Renal cortical epithelial cell (primary cell): ENCODE measurements at regions not wholly inside any gene's neighbourhood (a gene's known extent, or its start where the extent isn't known, plus 50 kb on each side); places are given as distances from the start of the nearest gene placed in this dataset.

Experiments used
- DNase-seq: peaks from one replicate; pipeline ENCODE4 v3.0.0-alpha.2; 2011; ENCODE audit warnings: low read depth

- no peak for DNase-seq
Observed at GRCh38 chr20:40589581-40589980, 99.5 kb downstream of the MAFB start.

GRCh38 chr20:40588891-40589290 lies 100.1 kb downstream of the MAFB start:
- DNase-seq = no peak

GRCh38 chr20:40587038-40587437 lies 102.0 kb downstream of the MAFB start:
- no peak for DNase-seq

- no peak for DNase-seq
Observed at GRCh38 chr20:40584130-40584809, 104.8 kb downstream of the MAFB start.

- no peak for DNase-seq
Observed at GRCh38 chr20:40583636-40584035, 105.4 kb downstream of the MAFB start.

- DNase-seq = no peak
Observed at GRCh38 chr20:40583205-40583604, 105.8 kb downstream of the MAFB start.

GRCh38 chr20:40582531-40582930 lies 106.5 kb downstream of the MAFB start:
- DNase-seq = no peak

- no peak for DNase-seq
Observed at GRCh38 chr20:40579701-40580100, 109.3 kb downstream of the MAFB start.

GRCh38 chr20:40578961-40579360 lies 110.1 kb downstream of the MAFB start:
- DNase-seq = no peak

- DNase-seq = no peak
Observed at GRCh38 chr20:40575851-40576250, 113.2 kb downstream of the MAFB start.

- DNase-seq = no peak
Observed at GRCh38 chr20:40572251-40572650, 116.8 kb downstream of the MAFB start.

- no peak for DNase-seq
Observed at GRCh38 chr20:40571639-40572038, 117.4 kb downstream of the MAFB start.

GRCh38 chr20:40568200-40568599 lies 120.8 kb downstream of the MAFB start:
- DNase-seq = peak; percentile 47

GRCh38 chr20:40565682-40566040 lies 123.4 kb downstream of the MAFB start:
- no peak for DNase-seq

- DNase-seq = peak; percentile 94
Observed at GRCh38 chr20:40565001-40565681, 123.9 kb downstream of the MAFB start.

GRCh38 chr20:40563296-40563950 lies 125.6 kb downstream of the MAFB start:
- DNase-seq = peak; percentile 82

- DNase-seq = peak; percentile 27
Observed at GRCh38 chr20:40562031-40562430, 127.0 kb downstream of the MAFB start.

GRCh38 chr20:40561187-40561586 lies 127.8 kb downstream of the MAFB start:
- no peak for DNase-seq

GRCh38 chr20:40558212-40558611 lies 130.8 kb downstream of the MAFB start:
- no peak for DNase-seq

- no peak for DNase-seq
Observed at GRCh38 chr20:40551125-40551530, 137.9 kb downstream of the MAFB start.

- DNase-seq = no peak
Observed at GRCh38 chr20:40547483-40548091, 141.4 kb downstream of the MAFB start.

- no peak for DNase-seq
Observed at GRCh38 chr20:40545478-40545877, 143.6 kb downstream of the MAFB start.

- DNase-seq = no peak
Observed at GRCh38 chr20:40542065-40542464, 147.0 kb downstream of the MAFB start.
